ENCODE measurements at regions not wholly inside any gene's neighbourhood (a gene's known extent, or its start where the extent isn't known, plus 50 kb on each side); places are given as distances from the start of the nearest gene placed in this dataset.

- DNase-seq (ENCODE audit: low read depth in 2 of 2) = no peak
Observed at GRCh38 chr22:49151256-49152126, 676.2 kb downstream of the BRD1 start.

- no peak for DNase-seq (ENCODE audit: low read depth in 2 of 2)
Observed at GRCh38 chr22:49150801-49151221, 676.9 kb downstream of the BRD1 start.

GRCh38 chr22:49149721-49150608, 677.7 kb downstream of the BRD1 start:
- no peak for DNase-seq (ENCODE audit: low read depth in 2 of 2)

DNA sequence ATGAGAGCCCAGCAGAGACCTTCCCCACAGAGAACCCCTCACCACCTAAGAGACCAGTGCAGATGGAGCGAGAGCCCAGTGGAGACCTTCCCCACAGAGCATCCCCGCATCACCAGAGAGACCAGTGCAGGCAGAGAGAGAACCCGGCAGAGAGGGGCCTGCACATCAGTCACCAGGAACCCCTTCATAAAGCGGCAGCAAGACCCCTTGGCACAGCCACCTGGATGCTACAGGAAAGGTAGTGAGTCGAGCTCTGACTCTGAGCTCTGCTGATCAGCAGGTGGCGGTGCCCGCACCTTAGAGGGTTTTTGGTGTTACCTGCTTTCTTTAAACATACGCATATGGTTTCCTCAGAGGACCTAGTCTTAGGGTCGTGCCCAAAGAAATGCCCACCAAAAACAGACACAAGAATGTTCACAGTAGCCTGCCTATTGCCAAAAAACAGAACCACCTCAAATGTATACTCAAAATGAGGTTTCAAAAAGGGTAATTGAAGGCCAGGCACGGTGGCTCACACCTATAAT, 678.7 kb downstream of the BRD1 start:
- DNase-seq (ENCODE audit: low read depth in 2 of 2) = no peak

- no peak for DNase-seq (ENCODE audit: low read depth in 2 of 2)
Observed at GRCh38 chr22:49147617-49148175, 680.0 kb downstream of the BRD1 start.

DNA sequence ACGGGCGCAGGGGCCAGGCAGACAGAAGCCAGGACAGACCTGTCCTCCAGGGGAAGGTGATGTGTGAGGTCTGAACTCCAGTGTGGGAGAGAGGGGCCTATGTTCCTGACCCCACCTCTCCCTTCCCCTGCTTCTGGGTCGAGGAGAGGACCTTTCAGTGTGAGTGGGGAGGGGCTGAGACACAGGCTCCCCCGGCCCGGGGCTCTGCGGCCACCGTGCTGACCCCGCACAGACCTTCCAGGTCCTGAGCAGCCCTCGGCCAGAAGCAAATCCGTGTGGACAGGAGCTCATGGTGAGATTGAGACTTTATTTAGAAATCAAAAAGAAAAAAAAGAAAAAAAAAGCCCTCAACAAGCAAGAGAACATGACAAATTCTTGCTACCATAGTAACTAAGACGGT, 680.5 kb downstream of the BRD1 start:
- no peak for DNase-seq (ENCODE audit: low read depth in 2 of 2)

GRCh38 chr22:49146511-49146910, 681.2 kb downstream of the BRD1 start:
- no peak for DNase-seq (ENCODE audit: low read depth in 2 of 2)

GRCh38 chr22:49143812-49144211, 683.9 kb downstream of the BRD1 start:
- DNase-seq (ENCODE audit: low read depth in 2 of 2) = no peak

DNA sequence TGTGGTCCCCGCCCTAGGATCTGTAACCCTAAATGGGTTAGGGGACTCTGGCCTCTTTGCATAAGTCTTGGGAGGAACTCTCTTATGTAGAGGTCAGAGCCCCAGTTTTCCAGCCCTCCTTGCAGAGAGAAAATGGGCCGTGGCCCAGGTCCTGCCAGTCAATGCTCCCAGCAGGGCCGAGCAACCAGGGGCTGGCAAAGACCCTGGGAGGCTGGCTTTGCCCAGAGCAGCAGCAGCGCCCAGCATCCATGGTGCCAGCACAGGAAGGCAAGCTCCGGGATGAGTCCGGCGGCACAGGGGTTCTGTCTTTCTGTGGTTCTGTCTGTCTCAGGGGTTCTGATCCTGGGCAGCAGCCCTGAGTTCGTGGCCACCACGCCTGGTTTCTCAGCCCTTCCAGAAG, 684.8 kb downstream of the BRD1 start:
- DNase-seq (ENCODE audit: low read depth in 2 of 2) = no peak

GRCh38 chr22:49142296-49142695, 685.4 kb downstream of the BRD1 start:
- DNase-seq (ENCODE audit: low read depth in 2 of 2) = no peak

DNA sequence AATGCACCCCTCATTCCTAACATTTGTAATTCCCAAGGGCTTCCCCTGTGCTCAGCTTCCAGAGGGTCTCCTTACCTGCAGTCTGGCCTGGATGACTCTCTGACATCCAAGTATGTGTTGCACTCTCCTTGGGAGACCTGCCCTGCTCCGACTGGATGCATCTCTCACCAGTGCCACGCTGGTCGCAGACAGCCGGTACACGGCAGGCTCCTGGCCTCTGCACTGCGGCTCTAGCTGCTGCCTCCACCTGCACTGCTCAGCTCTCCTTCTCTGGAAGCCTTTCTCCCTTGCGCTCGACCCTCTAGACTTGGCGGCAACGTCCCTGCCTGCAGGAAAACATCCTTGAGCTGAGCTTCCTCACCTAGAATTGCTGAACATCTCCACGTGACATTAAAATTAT, 685.9 kb downstream of the BRD1 start:
- no peak for DNase-seq (ENCODE audit: low read depth in 2 of 2)

GRCh38 chr22:49140911-49141665, 686.6 kb downstream of the BRD1 start:
- no peak for DNase-seq (ENCODE audit: low read depth in 2 of 2)

DNA sequence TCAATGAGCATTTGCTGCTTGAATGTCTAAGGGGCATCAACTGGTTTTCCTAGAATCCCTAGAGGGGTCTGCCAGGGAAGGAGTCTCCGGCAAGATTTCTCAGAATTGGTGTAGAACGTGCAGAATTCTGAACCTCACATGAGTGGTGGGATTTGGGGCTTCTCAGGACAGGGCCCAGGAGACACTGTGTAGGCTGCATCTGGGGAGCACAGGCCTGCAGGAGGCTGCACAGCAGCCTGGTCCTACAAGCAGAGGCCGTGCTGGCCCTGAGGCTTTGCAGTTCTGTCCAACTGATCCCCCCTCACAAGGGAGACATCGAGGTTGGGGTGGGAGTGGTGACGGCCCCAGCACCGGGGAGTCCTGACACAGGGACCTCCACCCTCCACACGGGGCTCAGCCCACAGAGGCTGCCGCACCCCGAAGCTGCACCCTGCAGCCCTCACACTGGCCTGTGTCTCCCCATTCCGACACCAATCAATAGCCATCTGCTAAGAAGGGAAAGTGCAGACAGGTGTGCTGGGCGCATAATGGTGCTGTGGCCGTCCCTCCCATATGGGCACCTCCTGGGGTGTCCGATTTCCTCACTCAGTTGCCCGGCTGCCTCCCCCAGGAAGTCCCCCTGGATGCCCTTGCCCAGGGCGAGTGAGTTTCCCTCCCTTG, 688.1 kb downstream of the BRD1 start:
- DNase-seq (ENCODE audit: low read depth in 2 of 2) = no peak

DNA sequence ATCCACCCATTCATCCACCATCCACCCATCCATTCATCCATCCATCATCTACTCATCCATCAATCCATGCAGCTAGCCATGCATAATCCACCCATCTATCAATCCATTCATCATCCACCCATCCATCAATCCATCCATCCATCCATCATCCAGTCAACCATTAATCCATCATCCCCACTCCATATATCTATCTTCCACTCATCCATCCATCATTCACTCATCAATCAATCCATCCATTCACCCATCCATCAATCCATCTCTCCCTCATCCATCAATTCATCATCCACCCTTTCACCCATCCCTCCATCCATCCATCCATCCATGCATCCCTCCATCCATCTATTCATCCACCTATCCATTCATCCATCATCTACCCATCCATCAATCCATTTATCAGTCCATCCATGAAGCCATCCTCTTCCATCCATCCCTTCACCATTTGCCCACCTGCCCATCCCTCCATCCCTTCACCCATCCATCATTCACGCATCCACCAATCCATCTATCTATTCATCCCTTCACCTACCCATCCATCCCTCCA, 689.4 kb downstream of the BRD1 start:
- no peak for DNase-seq (ENCODE audit: low read depth in 2 of 2)

DNA sequence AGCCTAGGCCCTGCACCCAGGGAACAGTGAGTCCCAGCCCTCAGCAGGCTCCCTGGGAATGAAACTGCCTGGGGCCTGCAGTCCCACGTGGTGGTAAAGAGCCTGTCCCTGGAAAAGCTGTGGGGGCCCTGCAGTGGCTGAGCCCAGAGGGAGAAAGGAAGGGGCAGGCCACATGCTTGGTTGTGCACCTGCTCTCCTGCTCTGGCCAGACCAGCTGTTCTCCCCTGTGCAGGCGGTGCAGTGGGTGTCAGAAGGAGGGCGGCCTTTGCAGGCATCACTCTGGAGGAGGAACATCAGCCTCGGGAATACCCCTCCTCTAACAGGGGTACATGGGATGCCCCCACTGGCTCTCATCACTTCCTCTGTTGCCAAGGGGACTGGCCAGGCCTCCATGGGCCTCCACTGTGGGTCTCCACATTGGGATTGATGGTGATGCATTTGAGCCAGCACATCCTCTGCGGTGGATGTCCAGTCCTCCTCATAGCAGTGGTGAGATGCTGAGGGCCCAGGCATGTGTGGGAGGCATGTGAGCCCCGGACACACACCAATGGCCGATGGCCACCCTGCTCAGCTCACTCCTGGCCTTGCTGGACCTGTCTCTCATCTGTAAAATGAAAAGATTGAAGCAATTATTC, 690.4 kb downstream of the BRD1 start:
- DNase-seq (ENCODE audit: low read depth in 2 of 2) = no peak

- no peak for DNase-seq (ENCODE audit: low read depth in 2 of 2)
Observed at GRCh38 chr22:49136816-49137180, 690.9 kb downstream of the BRD1 start.

- no peak for DNase-seq (ENCODE audit: low read depth in 2 of 2)
Observed at GRCh38 chr22:49136041-49136815, 691.4 kb downstream of the BRD1 start.

DNA sequence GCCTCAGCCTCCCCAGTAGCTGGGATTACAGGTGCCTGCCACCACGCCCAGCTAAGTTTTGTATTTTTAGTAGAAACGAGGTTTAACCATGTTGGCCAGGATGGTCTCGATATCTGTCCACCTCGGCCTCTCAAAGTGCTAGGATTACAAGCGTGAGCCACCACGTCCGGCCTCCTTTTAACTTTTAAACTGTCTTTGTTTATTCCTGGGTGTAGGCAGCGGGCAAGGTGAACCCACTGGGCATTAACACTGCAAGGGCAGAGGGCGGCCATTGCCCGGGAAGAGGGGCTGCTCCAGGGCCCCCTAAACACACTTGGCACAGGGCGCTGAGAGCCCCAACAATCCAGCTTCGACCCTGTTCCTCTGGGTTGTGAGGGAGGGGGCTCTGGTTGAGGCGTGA, 693.6 kb downstream of the BRD1 start:
- DNase-seq (ENCODE audit: low read depth in 2 of 2) = no peak

DNA sequence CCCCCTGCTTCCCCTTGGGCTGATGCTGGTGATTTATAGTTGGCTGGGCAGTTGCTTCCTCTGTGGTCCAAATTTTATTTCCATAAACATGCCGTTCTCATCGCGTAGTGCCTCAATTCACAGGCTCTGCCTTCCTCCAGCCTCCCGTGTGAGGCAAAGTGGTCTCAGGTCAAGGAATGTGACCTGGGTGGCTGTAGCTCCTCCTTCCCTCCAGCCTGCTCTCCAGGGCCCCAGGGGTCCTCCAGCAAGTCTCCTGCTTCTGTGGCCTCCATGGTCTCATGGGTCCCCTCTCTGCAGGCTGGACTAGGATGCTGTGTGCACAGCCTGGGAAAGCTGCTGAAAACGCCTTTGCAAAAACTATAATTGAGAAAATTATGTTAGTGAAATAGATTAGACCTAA, 694.1 kb downstream of the BRD1 start:
- no peak for DNase-seq (ENCODE audit: low read depth in 2 of 2)

Data from dermis microvascular lymphatic vessel endothelial cell (primary cell).